Activated CD8-positive, alpha-beta T cell treated with anti-CD3 and anti-CD28 coated beads for 36 hours (primary cell): ENCODE measurements at regions not wholly inside any gene's neighbourhood (a gene's known extent, or its start where the extent isn't known, plus 50 kb on each side); places are given as distances from the start of the nearest gene placed in this dataset.

Experiments used
- ATAC-seq: fragments of 200-7000 bp; cut with Tn5 transposase; one replicate; pipeline ENCODE4 v1.10.0; 2021; ENCODE audit warnings: mild to moderate bottlenecking, moderate library complexity
- CTCF ChIA-PET: fragments of 350-600 bp; sonication (Branson Sonifier 250); formaldehyde crosslinking; loops from one replicate; lab custom pipeline; 2021; ENCODE audit warnings: antibody characterized with exemption; lab: Charles Lee
- POLR2A ChIA-PET: fragments of 350-600 bp; sonication (Branson Sonifier 250); formaldehyde crosslinking; loops from one replicate; lab custom pipeline; 2021; ENCODE audit warnings: antibody characterized with exemption; lab: Charles Lee
- DNase-seq: peaks from one replicate; pipeline ENCODE4 v3.0.0-alpha.2; 2020
- H3K27ac Mint-ChIP-seq: one replicate; pipeline ENCODE4 v1.8.0; 2021; ENCODE audit warnings: mild to moderate bottlenecking, mixed read lengths
- H3K27me3 Mint-ChIP-seq: one replicate; pipeline ENCODE4 v1.8.0; 2021; ENCODE audit warnings: mixed read lengths
- H3K36me3 Mint-ChIP-seq: one replicate; pipeline ENCODE4 v1.8.0; 2021; ENCODE audit warnings: low read depth, mixed read lengths
- H3K4me1 Mint-ChIP-seq: one replicate; pipeline ENCODE4 v1.8.0; 2021; ENCODE audit warnings: low read depth, mixed read lengths
- H3K4me3 Mint-ChIP-seq: one replicate; pipeline ENCODE4 v1.8.0; 2021; ENCODE audit warnings: mild to moderate bottlenecking, moderate library complexity, mixed read lengths
- H3K9me3 Mint-ChIP-seq: one replicate; pipeline ENCODE4 v1.8.0; 2021; ENCODE audit warnings: mixed read lengths
- CTCF ChIP-seq: fragments of 200-600 bp; IDR thresholded peaks from one replicate; pipeline ENCODE4 v1.8.0; 2022; ENCODE audit warnings: antibody characterized with exemption, mild to moderate bottlenecking
- intact Hi-C: fragments of 100-400 bp; cut with micrococcal nuclease; formaldehyde crosslinking; loops from one replicate; pipeline ENCODE4 v1.10.0; 2022

GRCh38 chr15:47484059-47484458, 233.2 kb upstream of the SEMA6D start:
- CTCF ChIA-PET: no interaction called here
- POLR2A ChIA-PET: no interaction called here
- intact Hi-C loops: no loop called here
- Mint-ChIP-seq H3K9me3 (peaks cover 2% of the 10 kb centered on the region), H3K36me3 (no peaks in the 10 kb centered on the region), H3K4me1 (no peaks in the 10 kb centered on the region), H3K27me3 (no peaks in the 10 kb centered on the region), H3K4me3 (no peak overlapping the region), H3K27ac (no peak overlapping the region)
- DNase-seq (no peak), ATAC-seq (no peak)
- TF ChIP-seq CTCF: no peak

- Mint-ChIP-seq H3K4me1 (no peaks in the 10 kb centered on the region), H3K27me3 (no peaks in the 10 kb centered on the region), H3K36me3 (no peaks in the 10 kb centered on the region), H3K9me3 (no peaks in the 10 kb centered on the region), H3K27ac (no peak overlapping the region), H3K4me3 (no peak overlapping the region)
- intact Hi-C loops: no loop called here
- DNase-seq (no peak), ATAC-seq (no peak)
- no peak for TF ChIP-seq CTCF
- POLR2A ChIA-PET: no interaction called here
- CTCF ChIA-PET: no interaction called here
These were observed 232.3 kb upstream of the SEMA6D start for GRCh38 chr15:47484997-47485396.

- TF ChIP-seq CTCF: no peak
- POLR2A ChIA-PET: no interaction called here
- Mint-ChIP-seq H3K27me3 (no peaks in the 10 kb centered on the region), H3K36me3 (no peaks in the 10 kb centered on the region), H3K27ac (no peak overlapping the region), H3K4me1 (no peaks in the 10 kb centered on the region), H3K4me3 (no peak overlapping the region), H3K9me3 (no peaks in the 10 kb centered on the region)
- intact Hi-C loops: no loop called here
- no peak for DNase-seq
- CTCF ChIA-PET: no interaction called here
- no peak for ATAC-seq
These were observed 231.9 kb upstream of the SEMA6D start for GRCh38 chr15:47485419-47485818.

GRCh38 chr15:47486040-47486439, 231.3 kb upstream of the SEMA6D start:
- Mint-ChIP-seq H3K9me3 (peaks cover 1% of the 10 kb centered on the region), H3K4me1 (no peaks in the 10 kb centered on the region), H3K27me3 (no peaks in the 10 kb centered on the region), H3K4me3 (no peak overlapping the region), H3K27ac (no peak overlapping the region), H3K36me3 (no peaks in the 10 kb centered on the region)
- CTCF ChIA-PET: no interaction called here
- POLR2A ChIA-PET: no interaction called here
- no peak for ATAC-seq
- no peak for TF ChIP-seq CTCF
- intact Hi-C loops: no loop called here
- DNase-seq: no peak

- ChIA-PET CTCF (no interaction called here), POLR2A (no interaction called here)
- Mint-ChIP-seq H3K4me1 (no peaks in the 10 kb centered on the region), H3K9me3 (peaks cover 2% of the 10 kb centered on the region), H3K36me3 (no peaks in the 10 kb centered on the region), H3K27ac (no peak overlapping the region), H3K27me3 (no peaks in the 10 kb centered on the region), H3K4me3 (no peak overlapping the region)
- TF ChIP-seq CTCF: no peak
- intact Hi-C loops: no loop called here
- no peak for ATAC-seq
- DNase-seq: no peak
These were observed 225.1 kb upstream of the SEMA6D start for GRCh38 chr15:47492195-47492594.
